K562 (cell line): ENCODE measurements at regions not wholly inside any gene's neighbourhood (a gene's known extent, or its start where the extent isn't known, plus 50 kb on each side); places are given as distances from the start of the nearest gene placed in this dataset.

Source experiments
- ATAC-seq: fragments of 200-7000 bp; cut with Tn5 transposase; 3 replicates; pipeline ENCODE4 v1.9.1; 2020; ENCODE audit warnings: moderate library complexity
- BruUV-seq: library from RNA; stranded (reverse); fragments of 400-500 nt; replicated peaks from 2 replicates; lab custom pipeline; 2021; lab: Mats Ljungman, UMichigan
- CTCF ChIA-PET: fragments of 300-600 bp; formaldehyde crosslinking; extraction: SDS; loops from one replicate; lab custom pipeline; 2021; ENCODE audit warnings: low intra/inter-chr PET ratio; lab: Yijun Ruan, JAX
- POLR2A ChIA-PET: fragments of 300-600, 350-650 bp; sonication (Branson Sonifier 250); formaldehyde crosslinking; extraction: SDS; loops from one replicate; lab custom pipeline; 2021; ENCODE audit warnings: antibody characterized with exemption, inconsistent platforms; lab: Yijun Ruan, JAX
- DNase-seq, 4 experiments: peaks; one replicate each; pipeline versions ENCODE4 v3.0.0 to v3.0.0-alpha.2; 2011 to 2018; ENCODE audit warnings: low spot score in 3 of 4, mixed read lengths in 3 of 4; ENCODE audit errors: extremely low read depth in 1 of 4
- FAIRE-seq: peaks from 2 replicates; lab custom pipeline; 2011; peaks lifted over from hg19 to GRCh38; lab: Jason Lieb, UNC
- H2AFZ ChIP-seq: 2 replicates; pipeline ENCODE4 v1.6.0; 2011; ENCODE audit warnings: low read depth, low read length, control low read depth, inconsistent platforms
- H3K27ac ChIP-seq: fragments of 200-600 bp; 3 replicates; pipeline ENCODE4 v1.8.0; 2011; ENCODE audit warnings: low read depth, mild to moderate bottlenecking, control low read depth, inconsistent platforms, low read length, moderate library complexity, mixed read lengths; ENCODE audit errors: extremely low read depth
- H3K27me3 ChIP-seq, 2 experiments: fragments of 300-600 bp in 1 of 2; 2 replicates in 1 of 2; 3 replicates in 1 of 2; pipeline versions ENCODE4 v1.6.0 to v1.8.0; 2011; ENCODE audit warnings: inconsistent platforms in 2 of 2, low read length in 2 of 2, mild to moderate bottlenecking in 1 of 2, mixed read lengths in 1 of 2, moderate library complexity in 1 of 2; ENCODE audit not compliant: control insufficient read depth in 2 of 2, insufficient read depth in 2 of 2
- H3K36me3 ChIP-seq: fragments of 300-600 bp; 3 replicates; pipeline ENCODE4 v1.8.0; 2011; ENCODE audit warnings: mild to moderate bottlenecking, low read length, inconsistent platforms; ENCODE audit not compliant: control insufficient read depth, insufficient read depth
- H3K4me1 ChIP-seq, 2 experiments: fragments of 200-600 bp in 1 of 2; replicated peaks in 1 of 2; 2 replicates in 1 of 2; 3 replicates in 1 of 2; pipeline versions ENCODE4 v1.5.1 to v1.8.0; 2011; ENCODE audit warnings: inconsistent platforms in 2 of 2, low read length in 2 of 2, mild to moderate bottlenecking in 1 of 2, mixed read lengths in 1 of 2, moderate library complexity in 1 of 2; ENCODE audit not compliant: control insufficient read depth in 2 of 2, insufficient read depth in 2 of 2
- H3K4me2 ChIP-seq: 2 replicates; pipeline ENCODE4 v1.6.1; 2011; ENCODE audit warnings: low read length, control low read depth, inconsistent platforms, mixed read lengths; ENCODE audit not compliant: insufficient read depth
- H3K4me3 ChIP-seq: fragments of 200-600 bp; sonication (generic), shearing (Covaris generic); 2 replicates; pipeline ENCODE4 v1.5.1; 2016; ENCODE audit warnings: control low read depth, inconsistent platforms
- H3K79me2 ChIP-seq: fragments of 200-600 bp; 3 replicates; pipeline ENCODE4 v1.8.0; 2011; ENCODE audit warnings: low read length, inconsistent platforms; ENCODE audit not compliant: control insufficient read depth, insufficient read depth
- H3K9ac ChIP-seq, 2 experiments: 2 replicates each; pipeline versions ENCODE4 v1.6.0 to v1.6.1; 2011; ENCODE audit warnings: low read depth in 2 of 2, low read length in 2 of 2, control low read depth in 1 of 2, inconsistent platforms in 1 of 2, mild to moderate bottlenecking in 1 of 2, mixed read lengths in 1 of 2; ENCODE audit not compliant: insufficient read depth in 1 of 2
- H3K9me1 ChIP-seq: one replicate; pipeline ENCODE4 v1.6.0; 2011; ENCODE audit warnings: inconsistent platforms, mild to moderate bottlenecking, low read length, moderate library complexity; ENCODE audit not compliant: control insufficient read depth, insufficient read depth
- H3K9me3 ChIP-seq: replicated peaks from 2 replicates; pipeline ENCODE4 v1.5.1; 2011; ENCODE audit warnings: low read depth, low read length, inconsistent platforms; ENCODE audit not compliant: control insufficient read depth, insufficient read depth
- H4K20me1 ChIP-seq: replicated peaks from 2 replicates; pipeline ENCODE4 v1.6.1; 2011; ENCODE audit warnings: low read length, inconsistent platforms, mixed read lengths; ENCODE audit not compliant: control insufficient read depth, insufficient read depth
- CHD7 ChIP-seq: fragments of 200-600 bp; sonication (generic); IDR thresholded peaks from one replicate; pipeline ENCODE4 v1.6.1; 2012; ENCODE audit warnings: mild to moderate bottlenecking, low read depth, low read length, inconsistent platforms
- CSDE1 ChIP-seq, 2 experiments: fragments of 450-650 bp; IDR thresholded peaks; 2 replicates each; pipeline ENCODE4 v1.6.1; 2016; ENCODE audit warnings: mild to moderate bottlenecking in 1 of 2
- DPF2 ChIP-seq: fragments of 450-650 bp; IDR thresholded peaks from 2 replicates; pipeline ENCODE4 v1.6.1; 2016
- KLF10 ChIP-seq: fragments of 250-450 bp; sonication (Bioruptor Pico); IDR thresholded peaks from 2 replicates; pipeline ENCODE4 v1.6.1; 2021; ENCODE audit warnings: matching md5 sums
- NCOA1 ChIP-seq: fragments of 450-650 bp; IDR thresholded peaks from 2 replicates; pipeline ENCODE4 v1.6.1; 2016; ENCODE audit warnings: low read depth
- SMAD1 ChIP-seq: fragments of 150-350 bp; IDR thresholded peaks from 2 replicates; pipeline ENCODE4 v1.6.1; 2014; ENCODE audit warnings: low read length, low read depth; ENCODE audit not compliant: partially characterized antibody
- SMAD2 ChIP-seq: fragments of 150-350 bp; IDR thresholded peaks from 2 replicates; pipeline ENCODE4 v1.6.1; 2014; ENCODE audit warnings: low read depth, mild to moderate bottlenecking, low read length
- ZBTB43 ChIP-seq: sonication (generic); formaldehyde crosslinking; IDR thresholded peaks from 2 replicates; pipeline ENCODE4 v1.8.0; 2023; ENCODE audit warnings: mild to moderate bottlenecking, missing genetic modification reagents
- ZKSCAN3 ChIP-seq: fragments of 250-450 bp; sonication (Bioruptor Pico); IDR thresholded peaks from 2 replicates; pipeline ENCODE4 v1.4.0; 2020
- ZNF23 ChIP-seq: fragments of 250-450 bp; sonication (Bioruptor Pico); IDR thresholded peaks from 2 replicates; pipeline ENCODE4 v1.4.0; 2020; ENCODE audit warnings: mild to moderate bottlenecking
- WGBS: fragments of 100-300 bp; shearing (Covaris generic); methylation state at CpG from one replicate; pipeline ENCODE4 v1.1.6; 2016; ENCODE audit warnings: low coverage, mixed read lengths; ENCODE audit not compliant: insufficient coverage; ENCODE audit errors: missing lambda C conversion rate; 5-methylcytosine and 5-hydroxymethylcytosine counted together
- in situ Hi-C: fragments of 300-500 bp; cut with MboI; formaldehyde crosslinking; loops from 4 replicates; pipeline ENCODE4 v1.15.0; 2018; ENCODE audit warnings: inconsistent platforms, mixed read lengths
- intact Hi-C: fragments of 100-400 bp; cut with micrococcal nuclease; formaldehyde crosslinking; loops from 2 replicates; pipeline ENCODE4 v1.14.2; 2022

GRCh38 chr5:8851101-8851500 lies 694.8 kb downstream of the SEMA5A start:
- no peak for TF ChIP-seq DPF2
- TF ChIP-seq CHD7 = no peak
- no peak for TF ChIP-seq SMAD2
- no peak for TF ChIP-seq NCOA1
- no peak for TF ChIP-seq ZKSCAN3 (CRISPR knock-in tag)
- TF ChIP-seq SMAD1 = no peak
- TF ChIP-seq ZBTB43 (CRISPR knock-in tag) = no peak
- TF ChIP-seq CSDE1 (IDR thresholded peaks at IDR 0.05) = no peak
- no peak for TF ChIP-seq KLF10 (CRISPR knock-in tag)
- TF ChIP-seq ZNF23 = no peak

More at GRCh38 chr5:8851101-8851500, 694.8 kb downstream of the SEMA5A start:
- Histone ChIP-seq H3K4me3 (no peak overlapping the region), H3K79me2 (no peaks in the 10 kb centered on the region), H3K9me3 (no peaks in the 10 kb centered on the region), H2AFZ (no peak overlapping the region), H3K4me2 (no peak overlapping the region), H3K9me1 (no peaks in the 10 kb centered on the region), H3K27me3 (no peaks in the 10 kb centered on the region), H3K9ac (no peak overlapping the region), H4K20me1 (no peaks in the 10 kb centered on the region), H3K27ac (no peak overlapping the region), H3K36me3 (no peaks in the 10 kb centered on the region), H3K4me1 (no peaks in the 10 kb centered on the region)
- CTCF ChIA-PET = no interaction called here
- intact Hi-C loops = no loop called here
- POLR2A ChIA-PET = no interaction called here
- FAIRE-seq (no peak), DNase-seq (no peak), ATAC-seq (no peak)
- WGBS = 6% methylated on average over 2 of the region's 2 CpGs
- BruUV-seq = no TSS peak
- in situ Hi-C loops = no loop called here
